Activated naive CD8-positive, alpha-beta T cell (primary cell): ENCODE measurements at regions not wholly inside any gene's neighbourhood (a gene's known extent, or its start where the extent isn't known, plus 50 kb on each side); places are given as distances from the start of the nearest gene placed in this dataset.
"Not testable (repeated sequence)": the region's sequence is repeated elsewhere in the genome, so short reads cannot be mapped to it uniquely, and the experiment has no call there.

Experiments
- H3K27ac Mint-ChIP-seq: one replicate; pipeline ENCODE4 v1.8.0; 2021; ENCODE audit warnings: mixed read lengths
- H3K27me3 Mint-ChIP-seq: one replicate; pipeline ENCODE4 v1.8.0; 2021; ENCODE audit warnings: mixed read lengths
- H3K36me3 Mint-ChIP-seq: one replicate; pipeline ENCODE4 v1.8.0; 2021; ENCODE audit warnings: mixed read lengths
- H3K4me1 Mint-ChIP-seq: one replicate; pipeline ENCODE4 v1.8.0; 2021; ENCODE audit warnings: low read depth, mixed read lengths
- H3K4me3 Mint-ChIP-seq: one replicate; pipeline ENCODE4 v1.8.0; 2021; ENCODE audit warnings: mild to moderate bottlenecking, mixed read lengths
- H3K9me3 Mint-ChIP-seq: one replicate; pipeline ENCODE4 v1.8.0; 2021; ENCODE audit warnings: low read depth, mixed read lengths

DNA sequence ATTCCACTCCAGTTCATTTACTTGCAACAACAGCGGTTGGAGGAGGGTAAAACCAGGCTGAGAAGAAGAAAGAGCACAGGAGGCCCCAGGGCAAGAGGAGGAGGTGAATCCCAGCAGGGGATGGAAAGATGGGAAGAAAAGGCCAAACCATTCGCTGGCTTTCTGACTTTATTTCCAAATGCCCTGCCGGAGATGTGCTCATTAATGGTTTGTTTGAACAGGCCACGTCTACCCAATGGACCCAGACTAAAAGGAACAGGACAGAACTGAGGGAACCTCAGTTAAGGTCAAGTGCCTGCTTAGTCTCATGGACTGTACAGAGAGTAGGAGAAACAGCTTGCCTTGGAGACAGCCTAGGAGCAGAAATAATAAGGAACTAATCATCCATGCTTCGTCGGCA, 121.6 kb upstream of the NDUFV2 start:
- Mint-ChIP-seq H3K27ac (no peak overlapping the region), H3K36me3 (no peaks in the 10 kb centered on the region), H3K4me1 (no peaks in the 10 kb centered on the region), H3K4me3 (no peak overlapping the region), H3K27me3 (no peaks in the 10 kb centered on the region), H3K9me3 (no peaks in the 10 kb centered on the region)

DNA sequence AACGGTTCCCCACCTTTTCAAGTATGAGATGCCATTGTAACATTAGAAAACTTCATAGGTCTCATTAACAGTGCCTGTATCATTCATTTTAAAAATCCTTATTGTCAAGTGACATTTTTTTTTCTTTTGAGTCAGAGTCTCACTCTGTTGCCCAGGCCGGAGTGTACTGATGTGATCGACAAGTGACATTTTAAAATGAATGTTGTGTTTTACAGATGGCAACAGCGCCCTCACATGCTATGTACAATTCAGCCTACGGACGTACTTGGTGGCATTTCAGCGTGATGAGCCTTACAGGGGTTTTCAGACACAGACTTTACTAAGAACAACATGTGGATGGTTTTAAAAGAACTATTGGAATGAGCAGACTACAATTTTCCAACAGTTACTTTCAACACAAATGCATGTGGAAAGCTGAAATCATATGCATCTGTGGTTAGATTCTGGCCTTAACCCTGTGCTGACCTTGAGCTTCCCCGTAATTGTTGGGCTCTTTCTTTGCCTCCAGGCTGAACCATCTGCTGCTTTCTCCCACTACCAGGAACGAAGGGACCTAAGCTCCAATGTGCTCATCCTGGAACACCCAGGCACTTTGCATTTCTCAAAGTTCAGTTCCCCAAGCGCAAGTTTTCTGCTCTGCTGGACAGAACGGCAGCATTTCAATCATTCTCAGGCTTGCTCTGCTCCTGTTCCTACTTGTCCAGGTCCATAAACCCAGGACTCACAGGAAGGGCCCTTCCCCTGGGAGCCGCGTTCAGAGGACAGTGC, 119.9 kb upstream of the NDUFV2 start:
- Mint-ChIP-seq H3K4me1 (no peaks in the 10 kb centered on the region), H3K4me3 (no peak overlapping the region), H3K27ac (no peak overlapping the region), H3K36me3 (no peaks in the 10 kb centered on the region), H3K9me3 (no peaks in the 10 kb centered on the region), H3K27me3 (no peaks in the 10 kb centered on the region)

DNA sequence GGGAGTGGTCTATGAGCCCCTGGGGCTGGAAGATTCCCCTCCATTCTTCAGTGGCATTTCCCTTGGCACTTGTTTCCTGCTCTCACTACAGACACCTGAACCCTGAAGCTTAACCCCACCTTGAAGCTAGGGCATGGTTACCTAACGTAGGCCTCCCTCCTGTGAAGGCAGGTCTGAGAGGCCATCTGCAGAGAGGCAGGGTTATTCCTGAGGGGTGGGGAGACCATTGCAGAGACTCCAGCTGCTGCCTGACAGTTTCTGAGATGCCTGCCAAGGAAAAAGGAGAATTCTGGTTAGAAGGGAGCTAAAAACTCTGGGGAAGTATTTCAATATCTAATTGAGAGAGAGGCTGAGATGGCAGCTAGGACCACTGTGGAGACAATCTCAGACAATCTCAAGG, 119.3 kb upstream of the NDUFV2 start:
- Mint-ChIP-seq H3K9me3 (no peaks in the 10 kb centered on the region), H3K36me3 (no peaks in the 10 kb centered on the region), H3K27ac (no peak overlapping the region), H3K27me3 (no peaks in the 10 kb centered on the region), H3K4me1 (no peaks in the 10 kb centered on the region), H3K4me3 (no peak overlapping the region)

DNA sequence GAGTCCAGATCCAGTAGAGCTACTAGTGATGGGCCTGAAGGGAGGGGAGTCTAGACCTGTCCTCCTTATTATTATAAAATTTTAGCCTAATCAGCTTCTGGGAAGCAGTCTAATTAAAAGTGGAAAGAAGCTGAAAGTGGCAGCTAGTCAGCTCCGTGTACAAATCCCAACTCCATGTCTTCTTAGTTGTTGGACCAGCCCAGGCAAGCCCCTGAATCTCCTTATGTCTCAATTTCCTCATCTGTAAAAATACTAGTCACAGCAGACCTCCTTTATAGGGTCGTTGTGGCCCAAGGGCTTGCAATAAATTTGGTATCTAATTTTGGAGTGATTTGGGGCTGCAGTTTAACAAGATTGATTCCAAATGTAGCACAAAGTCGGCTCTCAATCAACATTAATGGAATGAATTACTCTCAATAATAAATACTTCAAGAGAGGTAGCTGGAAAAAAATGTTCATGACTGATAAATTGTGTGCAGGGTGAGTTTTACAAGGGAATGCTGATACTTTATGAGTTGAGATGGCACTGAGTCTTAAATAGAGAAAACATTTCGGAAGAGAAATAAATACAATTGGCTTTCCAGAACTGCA, 118.3 kb upstream of the NDUFV2 start:
- no peak overlapping the region for H3K27ac Mint-ChIP-seq
- H3K9me3 Mint-ChIP-seq, result no peaks in the 10 kb centered on the region
- H3K4me1 Mint-ChIP-seq, result no peaks in the 10 kb centered on the region
- H3K36me3 Mint-ChIP-seq, result no peaks in the 10 kb centered on the region
- no peak overlapping the region for H3K4me3 Mint-ChIP-seq
- peaks cover 2% of the 10 kb centered on the region for H3K27me3 Mint-ChIP-seq

DNA sequence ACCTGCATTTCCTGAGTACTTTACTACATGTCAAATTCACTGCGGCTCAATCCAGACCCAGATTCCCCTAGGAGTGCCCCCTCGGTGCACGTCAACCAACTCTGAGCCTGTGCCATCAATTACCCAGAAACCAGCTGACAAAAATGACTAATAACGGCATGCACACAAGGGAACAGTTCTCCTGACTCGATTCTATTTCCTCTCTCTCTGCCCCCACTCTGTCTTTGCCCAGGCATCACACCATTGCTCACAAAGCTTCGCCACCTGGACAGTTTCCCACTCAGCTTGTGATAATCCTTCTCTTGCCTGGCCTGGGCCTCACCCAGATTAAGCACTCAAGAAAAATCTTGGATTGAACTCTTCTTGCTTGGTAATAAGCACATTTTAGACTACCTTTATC, 115.3 kb upstream of the NDUFV2 start:
- no peaks in the 10 kb centered on the region for H3K36me3 Mint-ChIP-seq
- peaks cover 8% of the 10 kb centered on the region for H3K27me3 Mint-ChIP-seq
- H3K27ac Mint-ChIP-seq, result no peak overlapping the region
- no peak overlapping the region for H3K4me3 Mint-ChIP-seq
- no peaks in the 10 kb centered on the region for H3K4me1 Mint-ChIP-seq
- H3K9me3 Mint-ChIP-seq, result no peaks in the 10 kb centered on the region

DNA sequence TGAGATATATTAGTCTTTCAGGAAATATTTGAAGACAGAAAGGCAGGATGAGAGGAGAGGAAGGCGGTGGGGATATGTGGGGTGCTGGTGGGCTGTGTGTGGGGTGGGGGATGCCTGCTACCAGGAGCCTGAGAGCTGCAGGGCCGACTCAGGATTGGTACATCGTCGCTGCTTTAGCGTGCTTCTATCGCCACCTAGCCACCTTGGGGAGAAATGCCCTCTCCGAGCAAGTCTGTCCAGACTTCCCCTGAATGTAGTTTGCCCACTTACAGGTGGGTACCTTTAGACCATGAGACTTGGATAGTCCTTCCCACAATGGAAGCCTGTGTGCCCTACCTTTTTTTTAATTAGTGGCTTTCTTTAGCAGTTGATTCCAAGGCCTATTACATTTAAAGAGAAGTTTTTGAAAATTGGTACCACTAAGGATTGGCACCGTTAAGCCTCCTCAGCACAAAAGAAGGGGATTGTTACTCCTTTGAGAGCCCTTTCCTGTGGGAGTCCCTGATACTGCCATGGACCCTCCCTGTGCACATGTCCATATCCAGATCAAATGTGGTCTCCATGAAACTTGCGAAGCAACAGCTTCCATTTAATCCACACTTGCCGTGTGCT, 114.1 kb upstream of the NDUFV2 start:
- H3K36me3 Mint-ChIP-seq, result no peaks in the 10 kb centered on the region
- H3K4me3 Mint-ChIP-seq, result no peak overlapping the region
- no peak overlapping the region for H3K27ac Mint-ChIP-seq
- peaks cover 8% of the 10 kb centered on the region for H3K27me3 Mint-ChIP-seq
- H3K9me3 Mint-ChIP-seq, result no peaks in the 10 kb centered on the region
- H3K4me1 Mint-ChIP-seq, result no peaks in the 10 kb centered on the region

DNA sequence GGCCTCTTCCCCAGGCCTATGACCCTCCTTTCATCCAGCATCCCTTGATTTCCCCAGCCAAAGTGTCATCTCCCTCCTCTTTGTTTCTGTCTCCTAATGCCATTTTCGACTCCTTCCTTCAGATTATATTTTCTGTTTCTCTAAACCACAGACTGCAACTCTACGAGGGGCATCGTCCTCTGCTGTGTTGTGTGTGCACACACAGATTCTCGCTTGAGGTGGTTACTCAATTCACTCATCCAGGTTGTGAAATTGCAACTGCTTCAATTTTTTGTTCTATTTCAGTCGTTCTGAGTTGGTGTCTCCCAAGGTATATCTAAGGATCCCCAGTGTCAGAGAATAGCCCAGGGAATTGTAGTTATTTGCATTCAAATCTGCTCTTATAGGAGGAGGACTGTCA, 113.5 kb upstream of the NDUFV2 start:
- H3K36me3 Mint-ChIP-seq, result no peaks in the 10 kb centered on the region
- H3K27ac Mint-ChIP-seq, result no peak overlapping the region
- no peaks in the 10 kb centered on the region for H3K9me3 Mint-ChIP-seq
- H3K4me3 Mint-ChIP-seq, result no peak overlapping the region
- H3K4me1 Mint-ChIP-seq, result no peaks in the 10 kb centered on the region
- H3K27me3 Mint-ChIP-seq, result peaks cover 8% of the 10 kb centered on the region

DNA sequence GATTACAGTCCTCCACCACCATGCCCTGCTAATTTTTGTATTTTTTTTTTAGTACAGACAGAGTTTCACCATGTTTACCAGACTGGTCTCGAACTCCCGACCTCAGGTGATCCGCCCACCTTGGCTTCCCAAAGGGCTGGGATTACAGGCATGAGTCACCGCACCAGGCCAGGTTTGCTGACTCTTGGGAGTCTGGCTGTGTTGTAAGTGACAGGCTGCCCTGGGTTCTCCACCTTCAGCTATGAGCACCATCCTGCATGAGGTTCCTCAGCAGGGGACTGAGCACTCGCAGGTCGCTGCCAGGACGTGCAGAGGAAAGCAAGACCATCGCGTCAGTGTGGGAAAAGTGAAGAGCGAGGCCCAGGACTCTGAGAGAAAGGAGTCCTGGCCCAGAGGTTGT, 112.6 kb upstream of the NDUFV2 start:
- H3K27me3 Mint-ChIP-seq, result peaks cover 8% of the 10 kb centered on the region
- H3K4me1 Mint-ChIP-seq, result no peaks in the 10 kb centered on the region
- H3K9me3 Mint-ChIP-seq, result no peaks in the 10 kb centered on the region
- H3K27ac Mint-ChIP-seq, result no peak overlapping the region
- no peak overlapping the region for H3K4me3 Mint-ChIP-seq
- no peaks in the 10 kb centered on the region for H3K36me3 Mint-ChIP-seq

DNA sequence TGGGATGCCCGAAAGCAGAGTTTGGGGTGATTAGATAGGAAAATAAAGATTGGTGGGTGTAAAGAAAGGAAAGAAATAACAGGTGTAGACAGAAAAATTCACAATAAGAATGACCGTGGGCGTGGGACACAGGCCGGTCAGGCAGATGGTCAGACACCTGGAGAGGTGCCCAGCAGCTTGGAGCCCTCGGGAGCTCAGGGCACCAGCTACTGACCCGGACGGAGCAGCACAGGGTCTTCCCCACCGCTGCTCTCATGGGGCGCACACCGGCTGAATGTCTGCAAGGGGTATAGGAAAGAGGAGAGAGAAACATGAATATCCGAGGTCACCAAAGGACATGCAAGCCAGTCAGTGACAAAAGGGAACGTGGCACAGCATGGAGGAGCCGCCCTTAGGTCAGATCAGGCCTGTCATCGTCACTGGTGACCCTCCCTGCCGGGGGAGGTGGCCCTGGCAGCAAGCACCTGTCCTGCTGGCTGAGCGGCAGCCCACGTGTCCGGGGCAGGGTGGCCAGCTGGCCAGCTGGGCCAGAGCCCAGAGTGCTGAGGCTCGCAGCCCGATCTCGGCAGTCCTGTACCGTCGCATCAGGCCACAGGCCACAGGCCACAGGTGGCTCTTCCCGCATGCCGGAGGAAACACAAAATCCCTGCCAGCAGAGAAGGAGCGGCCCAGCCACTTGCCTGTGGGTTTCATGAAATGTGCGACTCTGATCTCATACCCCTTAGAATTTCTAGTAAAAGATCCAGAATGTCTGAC, 112.0 kb upstream of the NDUFV2 start:
- Mint-ChIP-seq H3K27ac (no peak overlapping the region), H3K4me1 (no peaks in the 10 kb centered on the region), H3K4me3 (no peak overlapping the region), H3K9me3 (no peaks in the 10 kb centered on the region), H3K27me3 (peaks cover 8% of the 10 kb centered on the region), H3K36me3 (no peaks in the 10 kb centered on the region)

DNA sequence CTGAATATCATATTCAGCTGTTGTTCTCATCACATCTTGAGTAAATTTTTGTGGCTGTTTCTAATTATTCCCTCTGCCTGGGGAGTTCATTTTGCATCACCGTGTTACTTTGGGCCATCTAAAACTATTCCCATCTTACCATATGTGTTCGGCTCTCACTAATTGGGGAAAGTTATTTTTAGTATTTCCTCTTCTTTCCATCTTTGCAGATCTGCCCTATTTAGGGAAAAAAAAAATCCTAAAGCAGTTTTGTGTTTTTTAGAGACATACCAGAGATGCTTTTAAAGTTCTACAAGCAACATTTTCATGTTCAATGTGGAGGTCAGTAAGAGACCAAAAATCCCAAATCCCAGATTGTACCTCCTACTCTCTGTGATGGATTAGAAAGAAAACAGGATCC, 111.3 kb upstream of the NDUFV2 start:
- Mint-ChIP-seq H3K27me3 (peaks cover 8% of the 10 kb centered on the region), H3K4me3 (no peak overlapping the region), H3K27ac (no peak overlapping the region), H3K4me1 (no peaks in the 10 kb centered on the region), H3K9me3 (no peaks in the 10 kb centered on the region), H3K36me3 (no peaks in the 10 kb centered on the region)

DNA sequence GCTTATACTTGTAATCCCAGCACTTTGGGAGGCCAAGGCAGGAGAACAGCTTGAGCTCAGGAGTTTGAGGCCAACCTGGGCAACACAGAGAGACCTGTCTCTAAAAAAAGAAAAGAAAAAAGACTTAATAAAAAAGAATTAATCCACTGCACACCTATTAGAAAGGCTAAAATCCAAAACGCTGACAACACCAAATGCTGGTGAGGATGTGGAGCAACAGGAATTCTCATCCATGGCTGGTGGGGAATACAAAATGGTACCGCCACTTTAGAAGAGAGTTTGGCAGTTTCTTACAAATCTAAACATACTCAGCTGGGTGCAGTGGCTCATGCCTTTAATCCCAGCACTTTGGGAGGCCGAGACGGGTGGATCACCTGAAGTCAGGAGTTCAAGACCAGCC, 110.0 kb upstream of the NDUFV2 start:
- not testable (repeated sequence) for H3K36me3 Mint-ChIP-seq, H3K27ac Mint-ChIP-seq, H3K4me1 Mint-ChIP-seq, H3K4me3 Mint-ChIP-seq, H3K27me3 Mint-ChIP-seq, H3K9me3 Mint-ChIP-seq

DNA sequence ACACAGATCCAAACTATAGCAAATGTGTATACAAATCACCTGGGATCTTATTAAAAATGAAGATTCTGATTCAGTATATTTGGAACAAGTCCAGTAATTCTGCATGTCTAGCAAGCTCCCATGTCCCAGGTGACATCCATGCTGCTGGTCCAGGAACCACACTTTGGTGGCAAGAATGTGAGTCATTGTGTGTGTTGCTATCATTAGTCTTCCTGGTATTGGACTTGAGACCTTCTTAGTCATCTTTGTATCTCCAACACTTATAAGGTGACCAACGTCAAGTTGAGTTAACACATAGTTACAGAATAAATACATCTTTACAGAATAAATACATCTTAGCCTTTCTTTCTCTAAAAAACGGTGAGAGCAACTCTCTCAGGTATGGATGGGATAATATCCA, 107.9 kb upstream of the NDUFV2 start:
- Mint-ChIP-seq H3K4me1 (no peaks in the 10 kb centered on the region), H3K9me3 (no peaks in the 10 kb centered on the region), H3K27ac (no peak overlapping the region), H3K36me3 (no peaks in the 10 kb centered on the region), H3K4me3 (no peak overlapping the region), H3K27me3 (peaks cover 9% of the 10 kb centered on the region)

DNA sequence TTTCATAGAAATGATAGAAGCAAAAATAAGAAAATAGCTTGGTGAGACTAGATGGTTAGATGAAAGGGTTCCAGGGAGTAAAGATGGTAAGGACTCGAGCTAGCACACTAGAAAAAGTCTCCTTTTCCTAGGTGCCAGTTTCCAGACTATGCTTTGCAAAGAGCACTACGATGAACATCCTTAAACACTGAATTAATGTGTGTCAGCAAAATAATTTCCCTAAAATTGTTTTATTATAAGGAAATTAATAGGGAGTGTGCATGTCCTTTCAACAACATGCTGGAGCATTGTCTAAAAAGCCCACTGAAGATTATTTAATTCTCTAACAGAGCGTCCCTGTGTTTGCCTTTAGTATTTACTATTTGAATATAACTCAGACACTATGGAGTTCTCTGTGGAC, 107.4 kb upstream of the NDUFV2 start:
- Mint-ChIP-seq H3K27me3 (peaks cover 9% of the 10 kb centered on the region), H3K36me3 (no peaks in the 10 kb centered on the region), H3K9me3 (no peaks in the 10 kb centered on the region), H3K27ac (no peak overlapping the region), H3K4me1 (no peaks in the 10 kb centered on the region), H3K4me3 (no peak overlapping the region)

DNA sequence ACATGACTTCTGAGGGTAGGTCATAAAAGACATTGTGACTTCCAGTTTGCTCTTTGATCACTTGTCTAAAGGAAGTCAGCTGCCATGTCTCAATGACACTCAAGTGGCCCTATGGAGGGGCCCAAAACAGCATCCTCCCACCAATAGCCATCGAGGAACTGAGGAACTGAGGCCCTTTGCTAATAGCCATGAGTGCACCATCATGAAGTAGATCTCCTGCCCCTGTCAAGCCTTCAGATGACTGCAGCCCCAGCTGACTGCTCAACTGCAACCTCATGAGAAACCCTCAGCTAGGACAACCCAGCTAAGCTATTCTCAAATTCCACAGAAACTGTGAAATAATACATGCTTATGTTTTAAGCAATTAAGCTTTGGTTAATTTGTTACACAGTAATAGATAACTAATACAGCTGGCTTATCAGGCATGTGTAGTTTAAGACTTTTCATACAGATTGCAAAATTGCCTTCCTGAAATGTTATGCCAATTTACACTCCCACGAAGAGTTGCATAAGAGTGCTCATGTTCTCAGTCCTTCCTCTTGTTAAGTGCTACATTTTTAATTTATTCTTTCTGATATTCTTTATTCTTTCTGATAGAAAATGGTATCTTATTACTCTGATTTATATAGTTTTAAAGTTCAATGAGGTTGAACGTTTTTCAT, 105.6 kb upstream of the NDUFV2 start:
- no peaks in the 10 kb centered on the region for H3K4me1 Mint-ChIP-seq
- no peak overlapping the region for H3K27ac Mint-ChIP-seq
- H3K9me3 Mint-ChIP-seq, result no peaks in the 10 kb centered on the region
- peaks cover 9% of the 10 kb centered on the region for H3K27me3 Mint-ChIP-seq
- H3K36me3 Mint-ChIP-seq, result no peaks in the 10 kb centered on the region
- no peak overlapping the region for H3K4me3 Mint-ChIP-seq

DNA sequence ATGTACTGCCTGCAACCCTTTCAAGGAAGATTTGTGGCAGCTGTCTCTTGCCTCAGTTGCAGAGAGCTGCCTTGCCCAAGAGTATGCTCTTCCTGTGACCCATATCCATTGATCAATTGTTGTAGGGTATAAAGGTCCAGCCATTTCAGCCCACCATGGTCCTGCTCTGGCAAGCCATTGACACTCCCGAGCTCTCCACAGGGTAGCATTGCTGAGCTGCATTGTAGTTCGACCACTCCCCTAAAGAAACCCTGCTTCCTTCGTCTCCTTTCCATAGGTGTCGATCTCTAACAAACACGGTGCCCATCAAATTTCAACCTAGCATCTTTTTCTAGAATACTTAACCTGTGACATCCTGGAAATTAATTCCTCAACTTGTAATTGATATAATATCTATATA, 104.9 kb upstream of the NDUFV2 start:
- Mint-ChIP-seq H3K27me3 (peaks cover 10% of the 10 kb centered on the region), H3K27ac (no peak overlapping the region), H3K9me3 (no peaks in the 10 kb centered on the region), H3K4me1 (no peaks in the 10 kb centered on the region), H3K4me3 (no peak overlapping the region), H3K36me3 (no peaks in the 10 kb centered on the region)
